ENCODE measurements at regions not wholly inside any gene's neighbourhood (a gene's known extent, or its start where the extent isn't known, plus 50 kb on each side); places are given as distances from the start of the nearest gene placed in this dataset.

DNA sequence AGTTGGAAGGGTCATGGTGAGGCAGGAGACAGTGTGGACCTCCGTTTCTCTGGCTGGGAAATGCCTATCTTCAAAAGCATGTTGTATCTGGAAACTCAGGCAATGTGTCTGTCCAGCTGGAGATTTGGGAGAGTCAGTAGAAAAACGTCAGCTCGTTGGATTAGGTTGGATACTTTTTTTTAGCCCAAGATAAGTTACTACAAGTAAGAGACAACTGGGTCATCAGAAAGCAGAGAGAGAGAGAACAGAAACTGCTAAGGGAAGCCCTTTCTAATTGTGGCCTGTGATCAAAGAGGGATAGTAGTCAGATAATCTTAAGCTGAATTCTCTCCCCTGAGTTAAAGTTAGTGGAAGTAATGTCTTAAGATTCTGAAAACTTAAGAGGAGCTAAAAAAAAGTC, 78.9 kb upstream of the ZNF280D start:
- no peak for TF ChIP-seq EZH2phosphoT487 (IDR thresholded peaks at IDR 0.05; ENCODE audit: borderline replicate concordance, low read length)
- TF ChIP-seq, protein P1, sequence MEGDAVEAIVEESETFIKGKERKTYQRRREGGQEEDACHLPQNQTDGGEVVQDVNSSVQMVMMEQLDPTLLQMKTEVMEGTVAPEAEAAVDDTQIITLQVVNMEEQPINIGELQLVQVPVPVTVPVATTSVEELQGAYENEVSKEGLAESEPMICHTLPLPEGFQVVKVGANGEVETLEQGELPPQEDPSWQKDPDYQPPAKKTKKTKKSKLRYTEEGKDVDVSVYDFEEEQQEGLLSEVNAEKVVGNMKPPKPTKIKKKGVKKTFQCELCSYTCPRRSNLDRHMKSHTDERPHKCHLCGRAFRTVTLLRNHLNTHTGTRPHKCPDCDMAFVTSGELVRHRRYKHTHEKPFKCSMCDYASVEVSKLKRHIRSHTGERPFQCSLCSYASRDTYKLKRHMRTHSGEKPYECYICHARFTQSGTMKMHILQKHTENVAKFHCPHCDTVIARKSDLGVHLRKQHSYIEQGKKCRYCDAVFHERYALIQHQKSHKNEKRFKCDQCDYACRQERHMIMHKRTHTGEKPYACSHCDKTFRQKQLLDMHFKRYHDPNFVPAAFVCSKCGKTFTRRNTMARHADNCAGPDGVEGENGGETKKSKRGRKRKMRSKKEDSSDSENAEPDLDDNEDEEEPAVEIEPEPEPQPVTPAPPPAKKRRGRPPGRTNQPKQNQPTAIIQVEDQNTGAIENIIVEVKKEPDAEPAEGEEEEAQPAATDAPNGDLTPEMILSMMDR (IDR thresholded peaks at IDR 0.05; ENCODE audit: low read depth, low read length, poor library complexity, severe bottlenecking) = no peak
